ENCODE measurements at regions not wholly inside any gene's neighbourhood (a gene's known extent, or its start where the extent isn't known, plus 50 kb on each side); places are given as distances from the start of the nearest gene placed in this dataset.

GRCh38 chr6:14246876-14247275 is 129.3 kb downstream of the CD83 start:
- DNase-seq (no peak), ATAC-seq (ENCODE audit: insufficient read depth, low FRiP score) (no peak)
- H3K9me3 ChIP-seq (ENCODE audit: control insufficient read depth in 4 of 4, insufficient read depth in 3 of 4, low read length in 3 of 4), result no peaks in the 10 kb centered on the region
- WGBS, 2 donors, result 78 to 91% methylated on average over 3 of the region's 3 CpGs
- H3K27ac ChIP-seq (ENCODE audit: low read depth in 1 of 2, low read length in 1 of 2), result no peak overlapping the region
- no peak overlapping the region for H3K9ac ChIP-seq (ENCODE audit: insufficient read depth in 1 of 2, low read length in 2 of 2)
- H3K4me3 ChIP-seq, result no peak overlapping the region
- no peaks in the 10 kb centered on the region for H3K36me3 ChIP-seq (ENCODE audit: control insufficient read depth in 4 of 4, insufficient read depth in 4 of 4, low read length in 4 of 4)
- no peak for TF ChIP-seq CTCF (IDR thresholded peaks at IDR 0.05; ENCODE audit: control extremely low read depth, extremely low read depth)
- no peaks in the 10 kb centered on the region for H3K27me3 ChIP-seq (ENCODE audit: control insufficient read depth in 3 of 3, insufficient read depth in 3 of 3, low read length in 2 of 3)
- H3K4me1 ChIP-seq (ENCODE audit: control insufficient read depth in 5 of 5, insufficient read depth in 5 of 5, low read length in 5 of 5), result peaks cover 0 to 4% (median 0%) of the 10 kb centered on the region in 5 donors

- no peak for TF ChIP-seq CTCF (IDR thresholded peaks at IDR 0.05; ENCODE audit: control extremely low read depth, extremely low read depth)
- Histone ChIP-seq H3K27ac (ENCODE audit: low read depth in 1 of 2, low read length in 1 of 2) (no peak overlapping the region), H3K4me1 (ENCODE audit: control insufficient read depth in 5 of 5, insufficient read depth in 5 of 5, low read length in 5 of 5) (peaks cover 0 to 4% (median 0%) of the 10 kb centered on the region in 5 donors), H3K9me3 (ENCODE audit: control insufficient read depth in 4 of 4, insufficient read depth in 3 of 4, low read length in 3 of 4) (no peaks in the 10 kb centered on the region), H3K4me3 (no peak overlapping the region), H3K9ac (ENCODE audit: insufficient read depth in 1 of 2, low read length in 2 of 2) (no peak overlapping the region), H3K27me3 (ENCODE audit: control insufficient read depth in 3 of 3, insufficient read depth in 3 of 3, low read length in 2 of 3) (no peaks in the 10 kb centered on the region), H3K36me3 (ENCODE audit: control insufficient read depth in 4 of 4, insufficient read depth in 4 of 4, low read length in 4 of 4) (no peaks in the 10 kb centered on the region)
- no peak for ATAC-seq (ENCODE audit: insufficient read depth, low FRiP score)
- 92 to 97% methylated on average over 4 of the region's 4 CpGs for WGBS, 2 donors
- DNase-seq, result no peak
These were observed 133.0 kb downstream of the CD83 start for GRCh38 chr6:14250573-14250972.

GRCh38 chr6:14252271-14252850 is 134.8 kb downstream of the CD83 start:
- no peaks in the 10 kb centered on the region for H3K9me3 ChIP-seq (ENCODE audit: control insufficient read depth in 4 of 4, insufficient read depth in 3 of 4, low read length in 3 of 4)
- H3K27me3 ChIP-seq (ENCODE audit: control insufficient read depth in 3 of 3, insufficient read depth in 3 of 3, low read length in 2 of 3), result no peaks in the 10 kb centered on the region
- H3K4me1 ChIP-seq (ENCODE audit: control insufficient read depth in 5 of 5, insufficient read depth in 5 of 5, low read length in 5 of 5), result peaks cover 0 to 4% (median 0%) of the 10 kb centered on the region in 5 donors
- no peaks in the 10 kb centered on the region for H3K36me3 ChIP-seq (ENCODE audit: control insufficient read depth in 4 of 4, insufficient read depth in 4 of 4, low read length in 4 of 4)
- 88 to 92% methylated on average over 10 of the region's 10 CpGs for WGBS, 2 donors
- ATAC-seq (ENCODE audit: insufficient read depth, low FRiP score), result no peak
- H3K9ac ChIP-seq (ENCODE audit: insufficient read depth in 1 of 2, low read length in 2 of 2), result no peak overlapping the region
- H3K27ac ChIP-seq (ENCODE audit: low read depth in 1 of 2, low read length in 1 of 2), result no peak overlapping the region
- no peak overlapping the region for H3K4me3 ChIP-seq
- no peak for TF ChIP-seq CTCF (IDR thresholded peaks at IDR 0.05; ENCODE audit: control extremely low read depth, extremely low read depth)
- DNase-seq, result no peak

GRCh38 chr6:14254505-14254904 is 136.9 kb downstream of the CD83 start:
- 81 to 88% methylated on average over 7 of the region's 7 CpGs for WGBS, 2 donors

More at GRCh38 chr6:14254505-14254904, 136.9 kb downstream of the CD83 start:
- Histone ChIP-seq H3K27ac (ENCODE audit: low read depth in 1 of 2, low read length in 1 of 2) (no peak overlapping the region), H3K4me3 (no peak overlapping the region), H3K27me3 (ENCODE audit: control insufficient read depth in 3 of 3, insufficient read depth in 3 of 3, low read length in 2 of 3) (no peaks in the 10 kb centered on the region), H3K4me1 (ENCODE audit: control insufficient read depth in 5 of 5, insufficient read depth in 5 of 5, low read length in 5 of 5) (peaks cover 0 to 7% (median 0%) of the 10 kb centered on the region in 5 donors), H3K9ac (ENCODE audit: insufficient read depth in 1 of 2, low read length in 2 of 2) (no peak overlapping the region), H3K36me3 (ENCODE audit: control insufficient read depth in 4 of 4, insufficient read depth in 4 of 4, low read length in 4 of 4) (no peaks in the 10 kb centered on the region), H3K9me3 (ENCODE audit: control insufficient read depth in 4 of 4, insufficient read depth in 3 of 4, low read length in 3 of 4) (no peaks in the 10 kb centered on the region)
- ATAC-seq (ENCODE audit: insufficient read depth, low FRiP score) (no peak), DNase-seq (no peak)
- TF ChIP-seq CTCF (IDR thresholded peaks at IDR 0.05; ENCODE audit: control extremely low read depth, extremely low read depth), result no peak
